Caco-2 (cell line): ENCODE measurements at regions not wholly inside any gene's neighbourhood (a gene's known extent, or its start where the extent isn't known, plus 50 kb on each side); places are given as distances from the start of the nearest gene placed in this dataset.
"Not testable (repeated sequence)": the region's sequence is repeated elsewhere in the genome, so short reads cannot be mapped to it uniquely, and the experiment has no call there.

Experiments
- BruUV-seq: library from RNA; stranded (reverse); fragments of 400-500 nt; replicated peaks from 2 replicates; lab custom pipeline; 2021; lab: Mats Ljungman, UMichigan
- CTCF ChIA-PET: fragments of 300-600 bp; sonication (Branson Sonifier 250); formaldehyde crosslinking; loops from one replicate; lab custom pipeline; 2022; ENCODE audit warnings: antibody characterized with exemption; lab: Charles Lee
- POLR2A ChIA-PET: fragments of 300-600 bp; sonication (Branson Sonifier 250); formaldehyde crosslinking; loops from one replicate; lab custom pipeline; 2022; ENCODE audit warnings: antibody characterized with exemption; lab: Charles Lee
- DNase-seq, 2 experiments: peaks; one replicate each; pipeline versions ENCODE4 v3.0.0 to v3.0.0-alpha.2; 2020 to 2022
- H3K27me3 ChIP-seq: replicated peaks from 2 replicates; pipeline ENCODE4 v1.6.0; 2011; ENCODE audit warnings: low read length; ENCODE audit not compliant: control insufficient read depth, insufficient read depth
- H3K36me3 ChIP-seq: 2 replicates; pipeline ENCODE4 v1.5.1; 2011; ENCODE audit warnings: low read length; ENCODE audit not compliant: control insufficient read depth, insufficient read depth
- H3K4me1 ChIP-seq: fragments of 250-450 bp; sonication (Bioruptor Pico); 2 replicates; pipeline ENCODE4 v1.5.1; 2020; ENCODE audit warnings: mild to moderate bottlenecking
- H3K4me3 ChIP-seq: 2 replicates; pipeline ENCODE4 v1.5.1; 2011; ENCODE audit warnings: low read depth, mild to moderate bottlenecking, control low read depth, low read length
- H3K9me3 ChIP-seq: fragments of 250-450 bp; sonication (Bioruptor Pico); 2 replicates; pipeline ENCODE4 v1.5.1; 2020; ENCODE audit warnings: mild to moderate bottlenecking, moderate library complexity
- H3K27ac Mint-ChIP-seq: one replicate; pipeline ENCODE4 v1.8.0; 2022; ENCODE audit warnings: mixed read lengths; ENCODE audit not compliant: unreplicated experiment
- H3K27me3 Mint-ChIP-seq: one replicate; pipeline ENCODE4 v1.8.0; 2022; ENCODE audit warnings: mixed read lengths; ENCODE audit not compliant: insufficient read depth, unreplicated experiment
- H3K36me3 Mint-ChIP-seq: one replicate; pipeline ENCODE4 v1.8.0; 2022; ENCODE audit warnings: mild to moderate bottlenecking, mixed read lengths; ENCODE audit not compliant: insufficient read depth, unreplicated experiment
- H3K4me1 Mint-ChIP-seq: one replicate; pipeline ENCODE4 v1.8.0; 2022; ENCODE audit warnings: low read depth, mixed read lengths; ENCODE audit not compliant: unreplicated experiment
- H3K4me3 Mint-ChIP-seq: one replicate; pipeline ENCODE4 v1.8.0; 2022; ENCODE audit warnings: mild to moderate bottlenecking, moderate library complexity, mixed read lengths; ENCODE audit not compliant: unreplicated experiment
- H3K9me3 Mint-ChIP-seq: one replicate; pipeline ENCODE4 v1.8.0; 2022; ENCODE audit warnings: mixed read lengths; ENCODE audit not compliant: unreplicated experiment
- CTCF ChIP-seq, 2 experiments: fragments of 200-600 bp in 1 of 2; IDR thresholded peaks; 1 replicate in 1 of 2; 2 replicates in 1 of 2; pipeline versions ENCODE4 v1.5.1 to v1.8.0; 2011 to 2022; ENCODE audit warnings: antibody characterized with exemption in 1 of 2, control low read depth in 1 of 2, inconsistent platforms in 1 of 2, low read depth in 1 of 2, low read length in 1 of 2, mild to moderate bottlenecking in 1 of 2, moderate library complexity in 1 of 2; ENCODE audit not compliant: insufficient read depth in 1 of 2, severe bottlenecking in 1 of 2, unreplicated experiment in 1 of 2
- intact Hi-C: fragments of 100-400 bp; cut with micrococcal nuclease; formaldehyde crosslinking; loops from one replicate; pipeline ENCODE4 v1.10.0; 2022; ENCODE audit not compliant: unreplicated experiment

GRCh38 chr3:147318900-147319299 lies 87.4 kb downstream of the ZIC4 start:
- no TSS peak for BruUV-seq
- CTCF ChIA-PET = no interaction called here
- Mint-ChIP-seq H3K36me3 (no peaks in the 10 kb centered on the region), H3K27me3 (no peaks in the 10 kb centered on the region), H3K9me3 (no peaks in the 10 kb centered on the region), H3K4me1 (no peaks in the 10 kb centered on the region), H3K4me3 (no peak overlapping the region), H3K27ac (no peak overlapping the region)
- POLR2A ChIA-PET = no interaction called here
- TF ChIP-seq CTCF (IDR thresholded peaks at IDR 0.05; ENCODE audit: insufficient read depth in 1 of 2, low read depth in 1 of 2, low read length in 1 of 2, severe bottlenecking in 1 of 2, unreplicated experiment in 1 of 2) = no peak
- DNase-seq = no peak
- H3K4me3 ChIP-seq = no peak overlapping the region
- intact Hi-C loops = no loop called here
- no peaks in the 10 kb centered on the region for H3K36me3 ChIP-seq
- no peaks in the 10 kb centered on the region for H3K27me3 ChIP-seq
- no peaks in the 10 kb centered on the region for H3K4me1 ChIP-seq
- no peaks in the 10 kb centered on the region for H3K9me3 ChIP-seq

- peak in 1 of 2 experiments; percentile 5 for DNase-seq
- H3K4me1 Mint-ChIP-seq, H3K36me3 Mint-ChIP-seq, intact Hi-C loops, H3K36me3 ChIP-seq, BruUV-seq, H3K9me3 Mint-ChIP-seq, POLR2A ChIA-PET, H3K27me3 ChIP-seq, H3K4me3 Mint-ChIP-seq, H3K27ac Mint-ChIP-seq, CTCF ChIA-PET, H3K4me3 ChIP-seq, H3K9me3 ChIP-seq, H3K27me3 Mint-ChIP-seq, H3K4me1 ChIP-seq: not testable (repeated sequence)
Measured at GRCh38 chr3:147317080-147317479, 89.3 kb downstream of the ZIC4 start.

- BruUV-seq = no TSS peak
- CTCF ChIA-PET = no interaction called here
Measured at GRCh38 chr3:147313513-147313912, 92.8 kb downstream of the ZIC4 start.

More at GRCh38 chr3:147313513-147313912, 92.8 kb downstream of the ZIC4 start:
- no peaks in the 10 kb centered on the region for H3K27me3 ChIP-seq
- H3K4me3 Mint-ChIP-seq = no peak overlapping the region
- H3K9me3 Mint-ChIP-seq = no peaks in the 10 kb centered on the region
- POLR2A ChIA-PET = no interaction called here
- intact Hi-C loops = no loop called here
- H3K36me3 ChIP-seq = no peaks in the 10 kb centered on the region
- no peaks in the 10 kb centered on the region for H3K4me1 ChIP-seq
- no peak for TF ChIP-seq CTCF (IDR thresholded peaks at IDR 0.05; ENCODE audit: insufficient read depth in 1 of 2, low read depth in 1 of 2, low read length in 1 of 2, severe bottlenecking in 1 of 2, unreplicated experiment in 1 of 2)
- H3K27me3 Mint-ChIP-seq = no peaks in the 10 kb centered on the region
- no peak overlapping the region for H3K4me3 ChIP-seq
- H3K36me3 Mint-ChIP-seq = no peaks in the 10 kb centered on the region
- no peaks in the 10 kb centered on the region for H3K9me3 ChIP-seq
- no peaks in the 10 kb centered on the region for H3K4me1 Mint-ChIP-seq
- no peak overlapping the region for H3K27ac Mint-ChIP-seq
- DNase-seq = no peak
